ENCODE measurements at regions not wholly inside any gene's neighbourhood (a gene's known extent, or its start where the extent isn't known, plus 50 kb on each side); places are given as distances from the start of the nearest gene placed in this dataset.
"Not testable (repeated sequence)": the region's sequence is repeated elsewhere in the genome, so short reads cannot be mapped to it uniquely, and the experiment has no call there.

- no peak for TF ChIP-seq CTCF (IDR thresholded peaks at IDR 0.05; ENCODE audit: low read depth, low read length)
- in situ Hi-C loops (cut with HindIII; ENCODE audit: low sequenced_read_pairs), result no loop called here
- DNase-seq (ENCODE audit: low read depth, low spot score), result no peak
- no peak overlapping the region for H3K4me3 ChIP-seq (ENCODE audit: low read depth, low read length)
Measured at GRCh38 chr6:94721459-94721858, 855.9 kb upstream of the MANEA start.

GRCh38 chr6:94713446-94713845 is 863.9 kb upstream of the MANEA start:
- TF ChIP-seq CTCF (IDR thresholded peaks at IDR 0.05; ENCODE audit: low read depth, low read length), result no peak
- no peak overlapping the region for H3K4me3 ChIP-seq (ENCODE audit: low read depth, low read length)
- in situ Hi-C loops (cut with HindIII; ENCODE audit: low sequenced_read_pairs), result no loop called here
- no peak for DNase-seq (ENCODE audit: low read depth, low spot score)

- in situ Hi-C loops (cut with HindIII; ENCODE audit: low sequenced_read_pairs), result no loop called here
- no peak for TF ChIP-seq CTCF (IDR thresholded peaks at IDR 0.05; ENCODE audit: low read depth, low read length)
- DNase-seq (ENCODE audit: low read depth, low spot score), result no peak
Measured at GRCh38 chr6:94698773-94699172, 878.6 kb upstream of the MANEA start.

GRCh38 chr6:94687255-94687654 is 890.1 kb upstream of the MANEA start:
- H3K4me3 ChIP-seq (ENCODE audit: low read depth, low read length); in situ Hi-C loops (cut with HindIII; ENCODE audit: low sequenced_read_pairs); DNase-seq (ENCODE audit: low read depth, low spot score): not testable (repeated sequence)

More at GRCh38 chr6:94698773-94699172, 878.6 kb upstream of the MANEA start:
- no peak overlapping the region for H3K4me3 ChIP-seq (ENCODE audit: low read depth, low read length)

GRCh38 chr6:94683409-94683808 is 893.9 kb upstream of the MANEA start:
- no peak for DNase-seq (ENCODE audit: low read depth, low spot score)
- in situ Hi-C loops (cut with HindIII; ENCODE audit: low sequenced_read_pairs), result no loop called here
- TF ChIP-seq CTCF (IDR thresholded peaks at IDR 0.05; ENCODE audit: low read depth, low read length), result no peak
- H3K4me3 ChIP-seq (ENCODE audit: low read depth, low read length), result no peak overlapping the region

- no peak overlapping the region for H3K4me3 ChIP-seq (ENCODE audit: low read depth, low read length)
- DNase-seq (ENCODE audit: low read depth, low spot score), result no peak
- in situ Hi-C loops (cut with HindIII; ENCODE audit: low sequenced_read_pairs), result no loop called here
- TF ChIP-seq CTCF (IDR thresholded peaks at IDR 0.05; ENCODE audit: low read depth, low read length), result no peak
Measured at GRCh38 chr6:94680669-94681212, 896.6 kb upstream of the MANEA start.

GRCh38 chr6:94673251-94673650 is 904.1 kb upstream of the MANEA start:
- no peak overlapping the region for H3K4me3 ChIP-seq (ENCODE audit: low read depth, low read length)
- no peak for DNase-seq (ENCODE audit: low read depth, low spot score)
- in situ Hi-C loops (cut with HindIII; ENCODE audit: low sequenced_read_pairs), result no loop called here
- no peak for TF ChIP-seq CTCF (IDR thresholded peaks at IDR 0.05; ENCODE audit: low read depth, low read length)

All from astrocyte of the spinal cord (primary cell).